Calu3 (cell line): ENCODE measurements at regions not wholly inside any gene's neighbourhood (a gene's known extent, or its start where the extent isn't known, plus 50 kb on each side); places are given as distances from the start of the nearest gene placed in this dataset.

ENCODE experiments used
- BruUV-seq: library from RNA; stranded (reverse); fragments of 400-500 nt; replicated peaks from 2 replicates; lab custom pipeline; 2021; lab: Mats Ljungman, UMichigan
- CTCF ChIA-PET: fragments of 300-600 bp; sonication (Branson Sonifier 250); formaldehyde crosslinking; loops from one replicate; lab custom pipeline; 2022; ENCODE audit warnings: antibody characterized with exemption; lab: Charles Lee
- DNase-seq: peaks from one replicate; pipeline ENCODE4 v3.0.0; 2022
- H3K27ac Mint-ChIP-seq: one replicate; pipeline ENCODE4 v1.8.0; 2022; ENCODE audit warnings: mixed read lengths; ENCODE audit not compliant: unreplicated experiment
- H3K27me3 Mint-ChIP-seq: one replicate; pipeline ENCODE4 v1.8.0; 2022; ENCODE audit warnings: mixed read lengths; ENCODE audit not compliant: unreplicated experiment
- H3K36me3 Mint-ChIP-seq: one replicate; pipeline ENCODE4 v1.8.0; 2022; ENCODE audit warnings: mild to moderate bottlenecking, moderate library complexity, mixed read lengths; ENCODE audit not compliant: insufficient read depth, unreplicated experiment
- H3K4me1 Mint-ChIP-seq: one replicate; pipeline ENCODE4 v1.8.0; 2022; ENCODE audit warnings: mild to moderate bottlenecking, low read depth, mixed read lengths; ENCODE audit not compliant: unreplicated experiment
- H3K4me3 Mint-ChIP-seq: one replicate; pipeline ENCODE4 v1.8.0; 2022; ENCODE audit warnings: mild to moderate bottlenecking, low read depth, moderate library complexity, mixed read lengths; ENCODE audit not compliant: unreplicated experiment
- H3K9me3 Mint-ChIP-seq: one replicate; pipeline ENCODE4 v1.8.0; 2022; ENCODE audit warnings: low read depth, mixed read lengths; ENCODE audit not compliant: unreplicated experiment
- CTCF ChIP-seq: fragments of 200-600 bp; IDR thresholded peaks from one replicate; pipeline ENCODE4 v1.8.0; 2022; ENCODE audit warnings: antibody characterized with exemption; ENCODE audit not compliant: unreplicated experiment
- intact Hi-C: fragments of 100-400 bp; cut with micrococcal nuclease; formaldehyde crosslinking; loops from one replicate; pipeline ENCODE4 v1.10.0; 2022; ENCODE audit not compliant: unreplicated experiment

GRCh38 chr9:134225186-134225585 lies 60.8 kb upstream of the RNU6ATAC start:
- TF ChIP-seq CTCF, result no peak
- Mint-ChIP-seq H3K27ac (no peak overlapping the region), H3K36me3 (no peaks in the 10 kb centered on the region), H3K4me3 (no peak overlapping the region), H3K27me3 (peaks cover 98% of the 10 kb centered on the region), H3K4me1 (no peaks in the 10 kb centered on the region), H3K9me3 (no peaks in the 10 kb centered on the region)
- CTCF ChIA-PET, result interaction anchor here (0.9 kb wide), 1 partner anchor 210 kb away, joined by 3 read pairs; no protein-coding TSS in a partner anchor
- intact Hi-C loops, result no loop called here
- BruUV-seq, result no TSS peak
- DNase-seq, result no peak

GRCh38 chr9:134225816-134226215 lies 61.5 kb upstream of the RNU6ATAC start:
- CTCF ChIA-PET, result interaction anchor here (0.9 kb wide), 1 partner anchor 209 kb away, joined by 3 read pairs; no protein-coding TSS in a partner anchor
- Mint-ChIP-seq H3K4me1 (no peaks in the 10 kb centered on the region), H3K27me3 (peaks cover 98% of the 10 kb centered on the region), H3K9me3 (no peaks in the 10 kb centered on the region), H3K4me3 (no peak overlapping the region), H3K27ac (no peak overlapping the region), H3K36me3 (no peaks in the 10 kb centered on the region)
- intact Hi-C loops, result no loop called here
- BruUV-seq, result no TSS peak
- no peak for TF ChIP-seq CTCF
- no peak for DNase-seq

- CTCF ChIA-PET, result interaction anchor here (0.9 kb wide), 1 partner anchor 209 kb away, joined by 3 read pairs; no protein-coding TSS in a partner anchor
- BruUV-seq, result no TSS peak
- H3K36me3 Mint-ChIP-seq, result no peaks in the 10 kb centered on the region
- no peak overlapping the region for H3K4me3 Mint-ChIP-seq
- intact Hi-C loops, result no loop called here
- H3K4me1 Mint-ChIP-seq, result no peaks in the 10 kb centered on the region
- TF ChIP-seq CTCF, result no peak
- no peak overlapping the region for H3K27ac Mint-ChIP-seq
- peaks cover 100% of the 10 kb centered on the region for H3K27me3 Mint-ChIP-seq
- no peaks in the 10 kb centered on the region for H3K9me3 Mint-ChIP-seq
- no peak for DNase-seq
Measured at GRCh38 chr9:134226221-134226930, 62.0 kb upstream of the RNU6ATAC start.

- Mint-ChIP-seq H3K4me1 (no peaks in the 10 kb centered on the region), H3K4me3 (no peak overlapping the region), H3K9me3 (no peaks in the 10 kb centered on the region), H3K27me3 (peaks cover 100% of the 10 kb centered on the region), H3K36me3 (no peaks in the 10 kb centered on the region), H3K27ac (no peak overlapping the region)
- DNase-seq, result no peak
- no TSS peak for BruUV-seq
- CTCF ChIA-PET, result no interaction called here
- TF ChIP-seq CTCF, result no peak
- intact Hi-C loops, result no loop called here
Measured at GRCh38 chr9:134227451-134228411, 63.4 kb upstream of the RNU6ATAC start.
